GM12878 (cell line): ENCODE measurements at regions not wholly inside any gene's neighbourhood (a gene's known extent, or its start where the extent isn't known, plus 50 kb on each side); places are given as distances from the start of the nearest gene placed in this dataset.

ENCODE experiments used
- FOXK2 ChIP-seq: fragments of 450-650 bp; IDR thresholded peaks from 2 replicates; pipeline ENCODE4 v1.6.1; 2017; ENCODE audit warnings: mild to moderate bottlenecking, moderate library complexity
- MYC ChIP-seq: IDR thresholded peaks from 2 replicates; pipeline ENCODE4 v1.6.1; 2011; ENCODE audit warnings: mild to moderate bottlenecking, low read length, moderate library complexity, inconsistent platforms; ENCODE audit not compliant: insufficient read depth, insufficient replicate concordance, insufficient read length, severe bottlenecking
- POLR2A ChIP-seq: IDR thresholded peaks from 2 replicates; pipeline ENCODE4 v1.6.1; 2011; ENCODE audit warnings: low read depth, mild to moderate bottlenecking, low read length
- POLR2AphosphoS5 ChIP-seq: IDR thresholded peaks from 2 replicates; pipeline ENCODE4 v1.6.1; 2011; ENCODE audit warnings: mild to moderate bottlenecking, low read length, inconsistent platforms
- RCOR1 ChIP-seq: conservative IDR thresholded peaks from 2 replicates; pipeline ENCODE4 v1.6.1; 2012; ENCODE audit warnings: low read depth, low read length, improper control_type of control experiment
- RFX5 ChIP-seq: IDR thresholded peaks from 2 replicates; pipeline ENCODE4 v1.6.1; 2011; ENCODE audit warnings: low read depth, low read length, improper control_type of control experiment
- SMC3 ChIP-seq: IDR thresholded peaks from 2 replicates; pipeline ENCODE4 v1.6.1; 2011; ENCODE audit warnings: low read length, improper control_type of control experiment, borderline replicate concordance
- SP1 ChIP-seq: IDR thresholded peaks from one replicate; pipeline ENCODE4 v1.6.1; 2011; ENCODE audit warnings: low read depth, low read length
- SRF ChIP-seq, 2 experiments: IDR thresholded peaks; 2 replicates each; pipeline ENCODE4 v1.6.1; 2011; ENCODE audit warnings: low read depth in 2 of 2, low read length in 2 of 2, mild to moderate bottlenecking in 1 of 2, moderate library complexity in 1 of 2
- ZNF207 ChIP-seq: fragments of 450-650 bp; IDR thresholded peaks from 2 replicates; pipeline ENCODE4 v1.6.1; 2014; ENCODE audit warnings: antibody characterized with exemption, mild to moderate bottlenecking, borderline replicate concordance
- TF ChIP-seq, protein P1 (sequence below): IDR thresholded peaks from 2 replicates; pipeline ENCODE4 v1.6.1; 2011; ENCODE audit warnings: low read depth, mild to moderate bottlenecking, low read length, moderate library complexity, borderline replicate concordance; ENCODE audit errors: extremely low read depth
- TF ChIP-seq, protein P2 (sequence below), 3 experiments: IDR thresholded peaks in 2 of 3; conservative IDR thresholded peaks in 1 of 3; 2 replicates each; pipeline ENCODE4 v1.5.1; 2011; ENCODE audit warnings: low read depth in 3 of 3, low read length in 3 of 3, mild to moderate bottlenecking in 3 of 3, control low read depth in 2 of 3, moderate library complexity in 2 of 3, inconsistent platforms in 1 of 3, mixed read lengths in 1 of 3; ENCODE audit not compliant: control insufficient read depth in 2 of 3, insufficient read depth in 1 of 3; ENCODE audit errors: extremely low read depth in 1 of 3
- TF ChIP-seq, protein P3 (sequence below): IDR thresholded peaks from 2 replicates; pipeline ENCODE4 v1.6.1; 2011; ENCODE audit warnings: borderline replicate concordance, low read depth, mild to moderate bottlenecking, moderate library complexity, mixed read lengths, low read length; ENCODE audit not compliant: insufficient read depth; ENCODE audit errors: extremely low read length
- TF ChIP-seq, protein P4 (sequence below): fragments of 450-650 bp; IDR thresholded peaks from 2 replicates; pipeline ENCODE4 v1.6.1; 2017; ENCODE audit warnings: mild to moderate bottlenecking, moderate library complexity

DNA sequence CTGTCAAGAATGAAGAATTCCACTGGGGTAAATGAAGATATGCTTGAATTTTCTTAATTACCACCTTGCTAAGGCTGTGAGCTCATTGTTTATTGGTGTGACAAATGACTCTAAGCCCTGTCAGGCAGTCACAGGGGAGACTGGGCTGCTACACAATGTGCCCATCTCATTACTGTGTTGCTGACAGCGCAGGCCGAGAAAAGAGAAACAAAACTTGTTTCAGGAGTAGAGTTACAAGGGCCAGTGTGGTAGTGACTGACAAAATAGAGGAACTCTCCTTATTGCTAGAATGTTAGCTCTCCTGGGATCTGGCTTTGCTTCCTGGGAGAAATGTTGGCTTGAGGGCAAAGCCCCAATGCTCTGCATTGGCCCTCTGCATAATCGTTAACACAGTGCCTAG, 130.4 kb upstream of the CRBN start:
- TF ChIP-seq, protein P1, sequence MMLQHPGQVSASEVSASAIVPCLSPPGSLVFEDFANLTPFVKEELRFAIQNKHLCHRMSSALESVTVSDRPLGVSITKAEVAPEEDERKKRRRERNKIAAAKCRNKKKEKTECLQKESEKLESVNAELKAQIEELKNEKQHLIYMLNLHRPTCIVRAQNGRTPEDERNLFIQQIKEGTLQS: no peak
- TF ChIP-seq POLR2A (no peak), SMC3 (no peak), RFX5 (no peak), POLR2AphosphoS5 (no peak), SRF (IDR thresholded peaks at IDR 0.05; ENCODE audit: low read depth in 2 of 2, low read length in 2 of 2) (no peak), SP1 (no peak), ZNF207 (no peak), FOXK2 (no peak), MYC (no peak), RCOR1 (no peak)
- TF ChIP-seq, protein P2, sequence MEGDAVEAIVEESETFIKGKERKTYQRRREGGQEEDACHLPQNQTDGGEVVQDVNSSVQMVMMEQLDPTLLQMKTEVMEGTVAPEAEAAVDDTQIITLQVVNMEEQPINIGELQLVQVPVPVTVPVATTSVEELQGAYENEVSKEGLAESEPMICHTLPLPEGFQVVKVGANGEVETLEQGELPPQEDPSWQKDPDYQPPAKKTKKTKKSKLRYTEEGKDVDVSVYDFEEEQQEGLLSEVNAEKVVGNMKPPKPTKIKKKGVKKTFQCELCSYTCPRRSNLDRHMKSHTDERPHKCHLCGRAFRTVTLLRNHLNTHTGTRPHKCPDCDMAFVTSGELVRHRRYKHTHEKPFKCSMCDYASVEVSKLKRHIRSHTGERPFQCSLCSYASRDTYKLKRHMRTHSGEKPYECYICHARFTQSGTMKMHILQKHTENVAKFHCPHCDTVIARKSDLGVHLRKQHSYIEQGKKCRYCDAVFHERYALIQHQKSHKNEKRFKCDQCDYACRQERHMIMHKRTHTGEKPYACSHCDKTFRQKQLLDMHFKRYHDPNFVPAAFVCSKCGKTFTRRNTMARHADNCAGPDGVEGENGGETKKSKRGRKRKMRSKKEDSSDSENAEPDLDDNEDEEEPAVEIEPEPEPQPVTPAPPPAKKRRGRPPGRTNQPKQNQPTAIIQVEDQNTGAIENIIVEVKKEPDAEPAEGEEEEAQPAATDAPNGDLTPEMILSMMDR (IDR thresholded peaks at IDR 0.05 in 2 of 3, conservative IDR thresholded peaks at IDR 0.05 in 1 of 3; ENCODE audit: control insufficient read depth in 2 of 3, extremely low read depth in 1 of 3, insufficient read depth in 1 of 3, low read depth in 3 of 3, low read length in 3 of 3): no peak
- TF ChIP-seq, protein P3, sequence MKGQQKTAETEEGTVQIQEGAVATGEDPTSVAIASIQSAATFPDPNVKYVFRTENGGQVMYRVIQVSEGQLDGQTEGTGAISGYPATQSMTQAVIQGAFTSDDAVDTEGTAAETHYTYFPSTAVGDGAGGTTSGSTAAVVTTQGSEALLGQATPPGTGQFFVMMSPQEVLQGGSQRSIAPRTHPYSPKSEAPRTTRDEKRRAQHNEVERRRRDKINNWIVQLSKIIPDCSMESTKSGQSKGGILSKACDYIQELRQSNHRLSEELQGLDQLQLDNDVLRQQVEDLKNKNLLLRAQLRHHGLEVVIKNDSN: no peak
- TF ChIP-seq, protein P4, sequence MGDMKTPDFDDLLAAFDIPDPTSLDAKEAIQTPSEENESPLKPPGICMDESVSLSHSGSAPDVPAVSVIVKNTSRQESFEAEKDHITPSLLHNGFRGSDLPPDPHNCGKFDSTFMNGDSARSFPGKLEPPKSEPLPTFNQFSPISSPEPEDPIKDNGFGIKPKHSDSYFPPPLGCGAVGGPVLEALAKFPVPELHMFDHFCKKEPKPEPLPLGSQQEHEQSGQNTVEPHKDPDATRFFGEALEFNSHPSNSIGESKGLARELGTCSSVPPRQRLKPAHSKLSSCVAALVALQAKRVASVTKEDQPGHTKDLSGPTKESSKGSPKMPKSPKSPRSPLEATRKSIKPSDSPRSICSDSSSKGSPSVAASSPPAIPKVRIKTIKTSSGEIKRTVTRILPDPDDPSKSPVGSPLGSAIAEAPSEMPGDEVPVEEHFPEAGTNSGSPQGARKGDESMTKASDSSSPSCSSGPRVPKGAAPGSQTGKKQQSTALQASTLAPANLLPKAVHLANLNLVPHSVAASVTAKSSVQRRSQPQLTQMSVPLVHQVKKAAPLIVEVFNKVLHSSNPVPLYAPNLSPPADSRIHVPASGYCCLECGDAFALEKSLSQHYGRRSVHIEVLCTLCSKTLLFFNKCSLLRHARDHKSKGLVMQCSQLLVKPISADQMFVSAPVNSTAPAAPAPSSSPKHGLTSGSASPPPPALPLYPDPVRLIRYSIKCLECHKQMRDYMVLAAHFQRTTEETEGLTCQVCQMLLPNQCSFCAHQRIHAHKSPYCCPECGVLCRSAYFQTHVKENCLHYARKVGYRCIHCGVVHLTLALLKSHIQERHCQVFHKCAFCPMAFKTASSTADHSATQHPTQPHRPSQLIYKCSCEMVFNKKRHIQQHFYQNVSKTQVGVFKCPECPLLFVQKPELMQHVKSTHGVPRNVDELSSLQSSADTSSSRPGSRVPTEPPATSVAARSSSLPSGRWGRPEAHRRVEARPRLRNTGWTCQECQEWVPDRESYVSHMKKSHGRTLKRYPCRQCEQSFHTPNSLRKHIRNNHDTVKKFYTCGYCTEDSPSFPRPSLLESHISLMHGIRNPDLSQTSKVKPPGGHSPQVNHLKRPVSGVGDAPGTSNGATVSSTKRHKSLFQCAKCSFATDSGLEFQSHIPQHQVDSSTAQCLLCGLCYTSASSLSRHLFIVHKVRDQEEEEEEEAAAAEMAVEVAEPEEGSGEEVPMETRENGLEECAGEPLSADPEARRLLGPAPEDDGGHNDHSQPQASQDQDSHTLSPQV: no peak
